Neural progenitor cell (in vitro differentiated cells): ENCODE measurements at regions not wholly inside any gene's neighbourhood (a gene's known extent, or its start where the extent isn't known, plus 50 kb on each side); places are given as distances from the start of the nearest gene placed in this dataset.

Experiments
- DNase-seq: peaks from one replicate; pipeline ENCODE4 v3.0.0-alpha.2; 2016; ENCODE audit warnings: low spot score
- H2AFZ ChIP-seq: fragments of 200-600 bp; sonication (generic); replicated peaks from 2 replicates; pipeline ENCODE4 v1.6.1; 2016; ENCODE audit warnings: antibody characterized with exemption
- H3F3A ChIP-seq: fragments of 200-600 bp; sonication (generic); 2 replicates; pipeline ENCODE4 v1.6.1; 2016; ENCODE audit warnings: antibody characterized with exemption, low read depth
- H3K27ac ChIP-seq: fragments of 200-600 bp; sonication (generic); 2 replicates; pipeline ENCODE4 v1.5.1; 2016; ENCODE audit warnings: mild to moderate bottlenecking
- H3K27me3 ChIP-seq: fragments of 200-600 bp; sonication (generic); 2 replicates; pipeline ENCODE4 v1.6.1; 2016; ENCODE audit warnings: mild to moderate bottlenecking, moderate library complexity
- H3K36me3 ChIP-seq: fragments of 200-600 bp; sonication (generic); 2 replicates; pipeline ENCODE4 v1.5.1; 2016
- H3K4me1 ChIP-seq: fragments of 200-600 bp; sonication (generic); 2 replicates; pipeline ENCODE4 v1.6.1; 2016; ENCODE audit warnings: mixed run types
- H3K4me2 ChIP-seq: fragments of 200-600 bp; sonication (generic); 2 replicates; pipeline ENCODE4 v1.6.1; 2016
- H3K4me3 ChIP-seq: fragments of 200-600 bp; sonication (generic); 2 replicates; pipeline ENCODE4 v1.5.1; 2016
- H3K79me2 ChIP-seq: fragments of 200-600 bp; sonication (generic); 2 replicates; pipeline ENCODE4 v1.6.1; 2016; ENCODE audit warnings: low read depth
- H3K9ac ChIP-seq: fragments of 200-600 bp; sonication (generic); 2 replicates; pipeline ENCODE4 v1.6.1; 2016
- H3K9me3 ChIP-seq: fragments of 200-600 bp; sonication (generic); 2 replicates; pipeline ENCODE4 v1.5.1; 2016; ENCODE audit warnings: low read depth
- H4K20me1 ChIP-seq: fragments of 200-600 bp; sonication (generic); 2 replicates; pipeline ENCODE4 v1.6.1; 2016; ENCODE audit warnings: low read depth
- H3K27ac Mint-ChIP-seq: 3 replicates; pipeline ENCODE4 v1.8.0; 2021; ENCODE audit warnings: mixed read lengths
- H3K27me3 Mint-ChIP-seq: 2 replicates; pipeline ENCODE4 v1.8.0; 2022; ENCODE audit warnings: low read depth, mild to moderate bottlenecking, inconsistent platforms, moderate library complexity, mixed read lengths; ENCODE audit not compliant: insufficient read depth
- H3K36me3 Mint-ChIP-seq: 3 replicates; pipeline ENCODE4 v1.8.0; 2021; ENCODE audit warnings: mixed read lengths
- H3K4me1 Mint-ChIP-seq: 3 replicates; pipeline ENCODE4 v1.8.0; 2021; ENCODE audit warnings: mixed read lengths
- H3K4me3 Mint-ChIP-seq: 3 replicates; pipeline ENCODE4 v1.8.0; 2021; ENCODE audit warnings: mild to moderate bottlenecking, moderate library complexity, mixed read lengths
- H3K9me3 Mint-ChIP-seq: 3 replicates; pipeline ENCODE4 v1.8.0; 2020; ENCODE audit warnings: mixed read lengths
- EZH2 ChIP-seq: fragments of 200-600 bp; sonication (generic); IDR thresholded peaks from 2 replicates; pipeline ENCODE4 v1.6.1; 2017; ENCODE audit warnings: antibody characterized with exemption, mild to moderate bottlenecking, moderate library complexity
- EZH2phosphoT487 ChIP-seq: fragments of 200-600 bp; sonication (generic); IDR thresholded peaks from 2 replicates; pipeline ENCODE4 v1.6.1; 2017; ENCODE audit warnings: antibody characterized with exemption
- TF ChIP-seq, protein P1 (sequence below): fragments of 200-600 bp; sonication (generic); IDR thresholded peaks from 2 replicates; pipeline ENCODE4 v1.5.1; 2017; ENCODE audit warnings: antibody characterized with exemption, mild to moderate bottlenecking

DNA sequence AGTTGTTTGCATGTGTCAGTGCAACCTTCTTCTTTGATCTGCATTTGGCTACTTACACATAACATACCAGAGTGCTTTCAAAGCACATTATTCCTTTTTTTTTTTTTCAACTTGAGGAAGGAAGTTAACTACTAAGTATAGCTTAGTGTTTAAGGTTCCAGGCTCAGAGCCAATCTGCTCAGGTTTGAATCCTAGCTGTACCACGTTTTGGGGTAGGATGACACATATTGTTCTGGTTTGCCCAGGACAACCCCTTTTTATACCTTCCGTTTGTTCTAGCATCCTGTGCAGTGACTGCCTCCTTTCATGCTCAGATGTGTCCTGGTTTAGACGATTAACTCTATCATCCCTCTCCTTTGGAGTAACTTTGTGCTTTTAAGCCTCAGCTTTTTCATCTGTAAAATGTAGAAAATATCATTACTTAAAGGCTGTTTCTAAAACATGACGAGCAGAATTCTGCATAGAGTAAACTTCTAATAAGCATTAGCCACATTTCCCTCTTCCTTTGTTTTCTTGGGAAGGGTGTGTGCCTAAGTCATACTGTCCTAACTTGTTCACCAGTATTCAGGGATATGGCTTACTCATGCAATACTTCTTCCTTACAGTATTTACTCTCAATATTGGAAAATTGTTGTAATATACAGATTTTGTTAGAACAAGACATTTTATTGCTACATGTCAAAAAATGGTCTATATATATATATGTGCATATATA lies 281.3 kb downstream of the C4orf33 start:
- Mint-ChIP-seq H3K36me3 (no peaks in the 10 kb centered on the region), H3K27ac (no peak overlapping the region), H3K27me3 (peaks cover 3% of the 10 kb centered on the region), H3K9me3 (no peaks in the 10 kb centered on the region), H3K4me3 (no peak overlapping the region), H3K4me1 (peaks cover 2% of the 10 kb centered on the region)
- H3K36me3 ChIP-seq: no peaks in the 10 kb centered on the region
- no peak for DNase-seq
- no peaks in the 10 kb centered on the region for H4K20me1 ChIP-seq
- no peak overlapping the region for H3K4me2 ChIP-seq
- no peak overlapping the region for H3K9ac ChIP-seq
- H3F3A ChIP-seq: no peaks in the 10 kb centered on the region
- H3K4me3 ChIP-seq: no peak overlapping the region
- no peaks in the 10 kb centered on the region for H3K9me3 ChIP-seq
- H3K27me3 ChIP-seq: no peaks in the 10 kb centered on the region
- H3K79me2 ChIP-seq: no peaks in the 10 kb centered on the region
- TF ChIP-seq, protein P1, sequence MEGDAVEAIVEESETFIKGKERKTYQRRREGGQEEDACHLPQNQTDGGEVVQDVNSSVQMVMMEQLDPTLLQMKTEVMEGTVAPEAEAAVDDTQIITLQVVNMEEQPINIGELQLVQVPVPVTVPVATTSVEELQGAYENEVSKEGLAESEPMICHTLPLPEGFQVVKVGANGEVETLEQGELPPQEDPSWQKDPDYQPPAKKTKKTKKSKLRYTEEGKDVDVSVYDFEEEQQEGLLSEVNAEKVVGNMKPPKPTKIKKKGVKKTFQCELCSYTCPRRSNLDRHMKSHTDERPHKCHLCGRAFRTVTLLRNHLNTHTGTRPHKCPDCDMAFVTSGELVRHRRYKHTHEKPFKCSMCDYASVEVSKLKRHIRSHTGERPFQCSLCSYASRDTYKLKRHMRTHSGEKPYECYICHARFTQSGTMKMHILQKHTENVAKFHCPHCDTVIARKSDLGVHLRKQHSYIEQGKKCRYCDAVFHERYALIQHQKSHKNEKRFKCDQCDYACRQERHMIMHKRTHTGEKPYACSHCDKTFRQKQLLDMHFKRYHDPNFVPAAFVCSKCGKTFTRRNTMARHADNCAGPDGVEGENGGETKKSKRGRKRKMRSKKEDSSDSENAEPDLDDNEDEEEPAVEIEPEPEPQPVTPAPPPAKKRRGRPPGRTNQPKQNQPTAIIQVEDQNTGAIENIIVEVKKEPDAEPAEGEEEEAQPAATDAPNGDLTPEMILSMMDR: no peak
- TF ChIP-seq EZH2phosphoT487: no peak
- no peak for TF ChIP-seq EZH2
- no peaks in the 10 kb centered on the region for H3K4me1 ChIP-seq
- H3K27ac ChIP-seq: no peak overlapping the region
- H2AFZ ChIP-seq: no peak overlapping the region

GRCh38 chr4:129378364-129378763 lies 282.4 kb downstream of the C4orf33 start:
- Histone ChIP-seq H3K9me3 (no peaks in the 10 kb centered on the region), H3K4me3 (no peak overlapping the region), H4K20me1 (no peaks in the 10 kb centered on the region), H2AFZ (no peak overlapping the region), H3K79me2 (no peaks in the 10 kb centered on the region), H3F3A (no peaks in the 10 kb centered on the region), H3K27me3 (no peaks in the 10 kb centered on the region), H3K27ac (no peak overlapping the region), H3K36me3 (no peaks in the 10 kb centered on the region), H3K4me1 (no peaks in the 10 kb centered on the region), H3K4me2 (no peak overlapping the region), H3K9ac (no peak overlapping the region)
- H3K27ac Mint-ChIP-seq: no peak overlapping the region
- H3K4me1 Mint-ChIP-seq: peaks cover 2% of the 10 kb centered on the region
- H3K9me3 Mint-ChIP-seq: no peaks in the 10 kb centered on the region
- H3K36me3 Mint-ChIP-seq: no peaks in the 10 kb centered on the region
- DNase-seq: no peak
- TF ChIP-seq, protein P1: no peak
- TF ChIP-seq EZH2phosphoT487: no peak
- no peak overlapping the region for H3K4me3 Mint-ChIP-seq
- peaks cover 3% of the 10 kb centered on the region for H3K27me3 Mint-ChIP-seq

- H3K9ac ChIP-seq: no peak overlapping the region
- no peaks in the 10 kb centered on the region for H4K20me1 ChIP-seq
- Mint-ChIP-seq H3K27ac (no peak overlapping the region), H3K36me3 (no peaks in the 10 kb centered on the region), H3K4me1 (peaks cover 2% of the 10 kb centered on the region), H3K9me3 (no peaks in the 10 kb centered on the region), H3K4me3 (no peak overlapping the region), H3K27me3 (peaks cover 3% of the 10 kb centered on the region)
- H3K36me3 ChIP-seq: no peaks in the 10 kb centered on the region
- no peak overlapping the region for H3K4me3 ChIP-seq
- H3K4me1 ChIP-seq: no peaks in the 10 kb centered on the region
- DNase-seq: no peak
- H3K27me3 ChIP-seq: no peaks in the 10 kb centered on the region
- no peaks in the 10 kb centered on the region for H3K79me2 ChIP-seq
- H3K27ac ChIP-seq: no peak overlapping the region
- H3K4me2 ChIP-seq: no peak overlapping the region
- no peaks in the 10 kb centered on the region for H3K9me3 ChIP-seq
- TF ChIP-seq EZH2 (no peak), EZH2phosphoT487 (no peak)
- TF ChIP-seq, protein P1: no peak
- H3F3A ChIP-seq: no peaks in the 10 kb centered on the region
- H2AFZ ChIP-seq: no peak overlapping the region
Observed at GRCh38 chr4:129379429-129379828, 283.5 kb downstream of the C4orf33 start.
